PFSK-1 (cell line): ENCODE measurements at regions not wholly inside any gene's neighbourhood (a gene's known extent, or its start where the extent isn't known, plus 50 kb on each side); places are given as distances from the start of the nearest gene placed in this dataset.

ENCODE experiments used
- FOXP2 ChIP-seq: optimal IDR thresholded peaks from 2 replicates; pipeline ENCODE3; 2011; ENCODE audit warnings: borderline replicate concordance, control low read depth, inconsistent platforms; ENCODE audit not compliant: insufficient read depth; ENCODE audit errors: extremely low read length, extremely low read depth
- POLR2AphosphoS5 ChIP-seq: IDR thresholded peaks from 2 replicates; pipeline ENCODE4 v1.6.1; 2012; ENCODE audit warnings: low read depth, mild to moderate bottlenecking, control low read depth, low read length, moderate library complexity
- REST ChIP-seq, 2 experiments: IDR thresholded peaks; 2 replicates each; pipeline versions ENCODE4 v1.6.1 to v1.8.0; 2011 to 2012; ENCODE audit warnings: low read depth in 2 of 2, low read length in 2 of 2, control low read depth in 1 of 2, inconsistent platforms in 1 of 2, mild to moderate bottlenecking in 1 of 2, moderate library complexity in 1 of 2; ENCODE audit not compliant: insufficient read depth in 1 of 2
- SIN3A ChIP-seq: IDR thresholded peaks from 2 replicates; pipeline ENCODE4 v1.6.1; 2012; ENCODE audit warnings: mild to moderate bottlenecking, low read length, moderate library complexity, borderline replicate concordance; ENCODE audit not compliant: insufficient read depth
- TAF1 ChIP-seq: IDR thresholded peaks from 2 replicates; pipeline ENCODE4 v1.6.1; 2012; ENCODE audit warnings: low read length, control low read depth, borderline replicate concordance; ENCODE audit not compliant: insufficient read depth

- TF ChIP-seq FOXP2 (no peak), TAF1 (no peak), REST (IDR thresholded peaks at IDR 0.05; ENCODE audit: insufficient read depth in 1 of 2, low read depth in 2 of 2, low read length in 2 of 2) (no peak), SIN3A (no peak), POLR2AphosphoS5 (no peak)
Observed at GRCh38 chr21:28444111-28444510, 548.6 kb downstream of the LTN1 start.

- no peak for TF ChIP-seq POLR2AphosphoS5
- no peak for TF ChIP-seq REST (IDR thresholded peaks at IDR 0.05; ENCODE audit: insufficient read depth in 1 of 2, low read depth in 2 of 2, low read length in 2 of 2)
- no peak for TF ChIP-seq FOXP2
- TF ChIP-seq TAF1 = no peak
- no peak for TF ChIP-seq SIN3A
Observed at GRCh38 chr21:28442624-28443023, 550.1 kb downstream of the LTN1 start.

- TF ChIP-seq FOXP2 (no peak), POLR2AphosphoS5 (no peak), REST (IDR thresholded peaks at IDR 0.05; ENCODE audit: insufficient read depth in 1 of 2, low read depth in 2 of 2, low read length in 2 of 2) (no peak), SIN3A (no peak), TAF1 (no peak)
Observed at GRCh38 chr21:28442085-28442484, 550.6 kb downstream of the LTN1 start.

GRCh38 chr21:28439788-28440187 lies 552.9 kb downstream of the LTN1 start:
- TF ChIP-seq REST (IDR thresholded peaks at IDR 0.05; ENCODE audit: insufficient read depth in 1 of 2, low read depth in 2 of 2, low read length in 2 of 2) (no peak), SIN3A (no peak), POLR2AphosphoS5 (no peak), FOXP2 (no peak), TAF1 (no peak)

GRCh38 chr21:28439251-28439650 lies 553.4 kb downstream of the LTN1 start:
- TF ChIP-seq POLR2AphosphoS5 = no peak
- TF ChIP-seq TAF1 = no peak
- no peak for TF ChIP-seq SIN3A
- no peak for TF ChIP-seq REST (IDR thresholded peaks at IDR 0.05; ENCODE audit: insufficient read depth in 1 of 2, low read depth in 2 of 2, low read length in 2 of 2)
- no peak for TF ChIP-seq FOXP2
